ENCODE measurements at regions not wholly inside any gene's neighbourhood (a gene's known extent, or its start where the extent isn't known, plus 50 kb on each side); places are given as distances from the start of the nearest gene placed in this dataset.

GRCh38 chr12:91980389-91980821 lies 165.2 kb downstream of the BTG1 start:
- DNase-seq, result no peak
- H3K9me3 ChIP-seq (replicated peaks), result no peaks in the 10 kb centered on the region
- no peaks in the 10 kb centered on the region for H3K27me3 ChIP-seq (ENCODE audit: low read depth)
- intact Hi-C loops (cut with micrococcal nuclease), result no loop called here
- peak overlapping the region; percentile 25 for H3K27ac ChIP-seq (replicated peaks)
- no peaks in the 10 kb centered on the region for H3K36me3 ChIP-seq
- no peak for TF ChIP-seq CTCF (IDR thresholded peaks at IDR 0.05; ENCODE audit: borderline replicate concordance)
- H3K4me3 ChIP-seq, result no peak overlapping the region
- peaks cover 51% of the 10 kb centered on the region for H3K4me1 ChIP-seq

GRCh38 chr12:91978143-91978542 lies 167.5 kb downstream of the BTG1 start:
- Histone ChIP-seq H3K27me3 (ENCODE audit: low read depth) (no peaks in the 10 kb centered on the region), H3K36me3 (no peaks in the 10 kb centered on the region), H3K4me3 (no peak overlapping the region), H3K27ac (replicated peaks) (no peak overlapping the region), H3K9me3 (replicated peaks) (no peaks in the 10 kb centered on the region), H3K4me1 (peaks cover 36% of the 10 kb centered on the region)
- no peak for TF ChIP-seq CTCF (IDR thresholded peaks at IDR 0.05; ENCODE audit: borderline replicate concordance)
- intact Hi-C loops (cut with micrococcal nuclease), result no loop called here
- DNase-seq, result no peak

GRCh38 chr12:91975891-91976290 lies 169.8 kb downstream of the BTG1 start:
- H3K36me3 ChIP-seq, result no peaks in the 10 kb centered on the region
- intact Hi-C loops (cut with micrococcal nuclease), result no loop called here

GRCh38 chr12:91974541-91975085 lies 171.0 kb downstream of the BTG1 start:
- DNase-seq, result no peak
- intact Hi-C loops (cut with micrococcal nuclease), result no loop called here
- Histone ChIP-seq H3K36me3 (no peaks in the 10 kb centered on the region), H3K9me3 (replicated peaks) (no peaks in the 10 kb centered on the region), H3K4me1 (peaks cover 8% of the 10 kb centered on the region), H3K27me3 (ENCODE audit: low read depth) (no peaks in the 10 kb centered on the region), H3K4me3 (no peak overlapping the region), H3K27ac (replicated peaks) (no peak overlapping the region)
- TF ChIP-seq CTCF (IDR thresholded peaks at IDR 0.05; ENCODE audit: borderline replicate concordance), result no peak

More at GRCh38 chr12:91975891-91976290, 169.8 kb downstream of the BTG1 start:
- Histone ChIP-seq H3K27ac (replicated peaks) (no peak overlapping the region), H3K27me3 (ENCODE audit: low read depth) (no peaks in the 10 kb centered on the region), H3K4me1 (peaks cover 19% of the 10 kb centered on the region), H3K9me3 (replicated peaks) (no peaks in the 10 kb centered on the region), H3K4me3 (no peak overlapping the region)
- DNase-seq, result no peak
- no peak for TF ChIP-seq CTCF (IDR thresholded peaks at IDR 0.05; ENCODE audit: borderline replicate concordance)

DNA sequence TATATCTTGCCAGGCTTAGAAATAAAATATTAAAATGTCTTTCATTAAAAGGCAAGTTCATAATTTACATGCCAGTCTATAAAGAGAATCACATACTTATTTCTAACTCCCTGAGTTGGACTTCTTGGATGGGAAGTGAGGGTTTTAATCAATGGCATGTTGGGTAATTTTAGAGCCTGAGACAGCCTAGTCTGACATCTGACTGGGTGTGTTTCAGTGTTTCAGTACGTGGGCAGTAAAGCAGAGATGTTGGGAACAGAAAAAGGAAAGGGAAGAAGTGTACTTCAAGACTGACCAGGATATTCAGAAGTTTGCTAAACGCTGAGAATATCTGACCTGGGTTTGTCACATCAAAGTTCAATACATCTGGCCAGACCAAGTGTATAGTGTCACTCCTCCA lies 171.8 kb downstream of the BTG1 start:
- peaks cover 7% of the 10 kb centered on the region for H3K4me1 ChIP-seq
- intact Hi-C loops (cut with micrococcal nuclease), result no loop called here
- DNase-seq, result no peak
- TF ChIP-seq CTCF (IDR thresholded peaks at IDR 0.05; ENCODE audit: borderline replicate concordance), result no peak
- H3K27ac ChIP-seq (replicated peaks), result no peak overlapping the region
- H3K36me3 ChIP-seq, result no peaks in the 10 kb centered on the region
- no peaks in the 10 kb centered on the region for H3K9me3 ChIP-seq (replicated peaks)
- H3K4me3 ChIP-seq, result no peak overlapping the region
- no peaks in the 10 kb centered on the region for H3K27me3 ChIP-seq (ENCODE audit: low read depth)

All from left ventricle myocardium inferior (tissue), 1 donor.